NCI-H2029 treated with DMSO at 0.1 percent for 48 hours (cell line): ENCODE measurements at regions not wholly inside any gene's neighbourhood (a gene's known extent, or its start where the extent isn't known, plus 50 kb on each side); places are given as distances from the start of the nearest gene placed in this dataset.
"Not testable (repeated sequence)": the region's sequence is repeated elsewhere in the genome, so short reads cannot be mapped to it uniquely, and the experiment has no call there.

Source experiments
- DNase-seq: peaks from one replicate; lab custom pipeline; 2025; lab: John Stamatoyannopoulos, UW

DNA sequence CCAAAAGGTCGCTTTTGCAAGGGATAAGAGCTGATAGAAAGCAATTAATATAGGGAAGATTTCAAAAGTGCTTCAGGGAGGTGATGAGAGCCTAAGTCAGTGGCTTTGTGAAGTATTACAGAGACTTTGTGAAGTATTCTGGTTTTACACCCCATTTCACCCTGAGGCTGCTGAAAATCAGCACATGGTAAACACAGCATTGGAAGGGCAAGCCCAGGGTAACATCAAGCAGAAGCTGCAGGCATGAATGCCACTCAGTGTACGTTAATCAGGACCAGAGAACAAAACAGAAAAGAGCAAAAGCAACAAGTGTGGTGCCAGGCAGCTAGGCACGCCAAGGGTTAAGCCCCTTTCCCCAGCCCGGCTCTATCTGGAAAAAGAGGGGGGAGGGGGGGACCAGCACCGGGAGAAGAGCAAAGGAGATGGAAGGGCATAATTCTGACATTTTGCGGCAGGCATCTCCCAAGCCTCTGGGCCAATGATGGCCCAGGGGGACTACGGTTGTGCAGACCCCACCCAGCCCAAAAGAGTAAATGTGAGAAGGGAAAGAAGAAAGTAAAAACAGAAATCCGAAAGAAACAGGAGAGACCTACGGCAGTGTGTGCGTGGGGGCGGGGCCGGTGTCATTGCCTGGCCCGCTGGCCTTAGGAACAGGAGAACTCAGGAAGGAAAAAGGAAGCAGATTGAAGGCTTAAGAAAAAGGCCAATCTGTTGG is 58.9 kb downstream of the DHRS2 start:
- DNase-seq = no peak

DNA sequence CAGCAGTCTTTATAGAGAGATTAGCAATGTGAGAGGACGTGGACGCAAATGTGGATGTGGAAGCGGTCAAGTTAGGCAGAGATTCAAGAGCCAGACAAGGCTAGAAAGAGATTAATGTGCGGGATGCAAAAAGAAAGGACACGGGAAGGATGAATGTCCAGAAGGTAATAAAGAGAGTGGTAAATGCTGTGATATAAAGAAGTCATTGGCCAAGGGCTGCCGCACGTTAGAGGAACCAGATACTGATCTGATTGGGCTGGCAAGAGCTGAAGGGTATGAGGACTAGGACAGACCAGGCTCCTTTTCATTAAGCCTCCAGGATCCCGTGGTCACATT is 59.5 kb downstream of the DHRS2 start:
- no peak for DNase-seq

- no peak for DNase-seq
Measured at GRCh38 chr14:23696701-23697239, 60.6 kb downstream of the DHRS2 start.

DNA sequence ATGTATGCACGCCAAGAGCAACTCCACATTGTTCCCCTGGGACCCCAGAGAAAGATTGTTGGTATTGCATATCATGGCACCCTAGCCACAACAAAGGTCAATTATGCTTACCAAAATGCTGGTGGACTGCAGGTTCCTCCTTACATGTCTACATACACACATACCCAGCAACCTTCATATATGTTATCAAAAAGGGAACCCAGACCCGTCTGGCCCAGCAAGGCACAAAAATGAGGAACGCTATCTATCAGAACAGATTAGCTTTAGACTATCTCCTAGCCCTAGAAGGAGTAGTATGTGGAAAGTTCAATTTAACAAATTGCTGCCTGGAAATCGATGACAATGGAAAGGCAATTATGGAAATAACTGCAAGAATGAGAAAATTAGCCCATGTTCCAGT is 61.5 kb downstream of the DHRS2 start:
- DNase-seq = no peak

DNA sequence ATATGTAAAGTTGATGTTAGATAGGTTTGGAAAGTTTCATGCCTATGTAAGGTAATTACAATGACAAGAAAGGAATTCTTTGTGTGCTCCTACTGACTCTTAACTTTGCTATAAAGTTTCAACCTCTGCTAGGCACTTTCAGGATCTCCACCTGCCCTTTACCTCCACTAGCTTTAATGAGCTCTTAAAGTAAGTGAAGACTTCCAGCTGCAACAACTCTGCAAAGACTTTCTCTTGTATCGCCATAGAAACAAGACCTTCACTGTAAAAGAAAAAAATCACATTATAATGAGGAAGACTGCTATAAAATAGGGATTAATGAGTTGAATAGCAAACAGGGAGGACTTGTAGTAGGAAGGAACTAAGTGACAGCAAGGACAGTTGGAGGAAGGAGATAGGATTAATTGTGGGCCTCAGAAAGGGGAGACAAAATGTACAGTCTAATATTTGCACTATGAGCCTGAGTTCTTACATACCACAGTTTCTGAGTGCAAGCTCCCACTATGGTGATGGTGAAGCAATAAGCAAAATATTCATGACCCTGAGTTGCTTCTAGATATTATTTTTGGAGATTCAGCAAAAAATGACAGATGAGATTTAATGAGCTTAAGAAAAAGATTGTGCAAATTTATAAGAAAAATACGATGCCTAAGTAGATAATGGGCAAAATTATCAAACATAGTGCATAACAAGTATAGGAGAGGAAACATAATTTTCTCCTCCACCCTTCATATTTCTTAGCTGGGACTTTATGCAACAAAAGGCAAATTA is 66.7 kb downstream of the DHRS2 start:
- no peak for DNase-seq

DNA sequence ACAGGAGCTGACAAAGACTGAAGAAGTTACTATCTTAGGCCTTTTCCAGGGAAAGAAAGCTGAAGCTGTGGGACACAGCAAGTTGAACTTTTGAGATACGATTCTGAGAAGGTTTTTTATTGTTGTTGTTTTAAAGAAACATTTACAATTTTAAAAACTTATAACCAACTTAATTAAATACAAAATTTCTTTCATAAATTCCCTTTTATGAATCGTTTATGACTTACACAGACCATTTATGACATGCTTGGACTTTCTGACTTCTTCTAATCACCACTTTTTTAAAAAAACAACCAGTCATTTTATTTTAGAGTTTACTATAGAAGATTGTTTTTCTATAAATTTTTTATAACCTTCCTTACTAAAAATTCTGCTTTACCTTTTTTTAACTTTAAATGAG is 68.7 kb downstream of the DHRS2 start:
- no peak for DNase-seq

- no peak for DNase-seq
Measured at GRCh38 chr14:23707415-23707814, 71.3 kb downstream of the DHRS2 start.

DNA sequence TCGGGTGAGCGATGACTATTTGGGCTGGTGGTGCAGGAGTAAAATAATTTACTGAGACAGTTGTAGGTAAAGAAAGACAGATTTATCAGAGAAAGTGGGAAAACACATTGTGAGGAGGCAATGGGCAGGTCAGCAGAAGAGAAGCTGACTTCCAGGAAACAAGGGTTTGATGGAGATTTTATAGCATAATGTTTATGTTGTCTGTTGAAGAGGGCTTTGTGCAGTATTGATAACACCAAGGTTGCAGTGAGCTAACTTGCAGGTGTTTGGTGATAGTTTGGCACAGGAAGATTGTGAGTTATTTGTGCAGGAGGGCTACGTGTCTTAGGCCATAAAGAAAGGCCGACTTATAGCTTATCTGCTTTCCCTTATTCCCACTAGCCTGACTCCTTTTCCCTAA is 72.2 kb downstream of the DHRS2 start:
- no peak for DNase-seq

DNA sequence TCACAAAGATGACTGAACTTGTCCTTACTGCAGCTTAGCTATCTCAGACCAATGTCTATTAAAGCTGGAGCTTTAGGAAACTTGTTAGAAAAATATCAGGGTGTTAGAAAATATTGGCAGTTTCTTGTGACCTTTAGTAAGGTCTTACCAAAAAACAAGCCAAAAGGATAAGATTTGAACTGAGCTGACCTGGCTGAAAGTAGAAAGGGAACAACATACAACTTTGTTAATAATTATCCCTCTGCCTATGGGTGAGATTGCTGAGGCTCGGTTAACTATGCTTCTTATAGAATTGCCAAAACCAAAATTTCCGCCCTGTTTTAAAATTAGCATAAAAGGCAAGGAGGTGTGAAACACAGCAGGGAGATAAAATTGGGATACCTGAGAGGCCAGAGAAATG is 73.8 kb downstream of the DHRS2 start:
- no peak for DNase-seq

- no peak for DNase-seq
Measured at GRCh38 chr14:23712287-23712686, 76.1 kb downstream of the DHRS2 start.

DNA sequence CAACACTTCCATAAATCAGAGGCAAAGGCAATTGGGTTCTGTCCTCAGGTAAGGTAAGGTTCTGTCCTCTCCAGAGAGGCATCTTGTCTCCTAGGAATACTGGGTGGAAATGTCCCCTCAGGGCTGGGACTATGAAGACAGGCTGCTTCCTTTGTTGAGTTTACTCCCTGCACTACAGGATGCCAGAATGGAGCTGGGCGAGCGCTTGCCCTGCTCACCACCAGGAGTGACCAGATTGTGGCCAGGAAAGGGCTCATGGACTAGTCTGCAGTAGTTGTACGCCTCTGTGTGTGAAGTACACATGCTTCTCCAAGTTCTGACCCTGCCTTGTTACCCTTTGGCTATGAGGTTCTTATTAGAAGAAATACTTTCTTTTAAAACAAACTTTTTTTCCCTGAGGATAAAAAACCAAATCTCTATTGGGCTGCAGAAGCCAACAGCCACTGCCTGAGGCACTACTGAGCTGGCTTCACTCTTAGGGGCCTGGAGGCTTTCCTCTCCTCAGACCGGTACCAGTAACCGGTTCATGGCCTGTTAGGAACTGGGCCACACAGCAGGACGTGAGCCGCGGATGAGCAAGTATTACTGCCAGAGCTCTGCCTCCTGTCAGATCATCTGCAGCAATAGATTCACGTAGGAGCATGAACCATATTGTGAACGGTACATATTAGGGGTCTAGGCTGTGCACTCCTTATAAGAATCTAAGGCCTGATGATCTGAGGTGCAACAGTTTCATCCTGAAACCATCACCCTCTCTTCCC is 83.2 kb downstream of the DHRS2 start:
- no peak for DNase-seq

- DNase-seq = no peak
Measured at GRCh38 chr14:23722675-23723074, 86.5 kb downstream of the DHRS2 start.

DNA sequence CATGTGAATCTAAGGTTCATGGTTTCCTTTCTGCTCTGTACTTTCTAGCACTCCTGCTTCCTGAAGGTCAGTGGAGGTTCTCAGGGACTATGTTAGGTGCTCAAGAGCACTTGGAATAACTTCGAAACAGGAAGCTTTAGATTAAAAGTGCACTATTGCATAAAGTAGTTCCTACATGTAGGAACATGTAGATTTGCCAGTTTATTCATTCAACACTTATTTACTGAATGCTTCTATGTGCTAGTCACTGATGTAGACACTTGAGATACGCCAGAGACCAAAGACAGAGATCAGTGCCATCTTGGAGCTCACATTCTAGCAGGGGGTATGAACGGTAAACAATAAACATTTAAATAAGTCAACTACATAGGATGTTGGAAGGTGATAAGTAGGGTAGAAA is 87.7 kb downstream of the DHRS2 start:
- no peak for DNase-seq

DNA sequence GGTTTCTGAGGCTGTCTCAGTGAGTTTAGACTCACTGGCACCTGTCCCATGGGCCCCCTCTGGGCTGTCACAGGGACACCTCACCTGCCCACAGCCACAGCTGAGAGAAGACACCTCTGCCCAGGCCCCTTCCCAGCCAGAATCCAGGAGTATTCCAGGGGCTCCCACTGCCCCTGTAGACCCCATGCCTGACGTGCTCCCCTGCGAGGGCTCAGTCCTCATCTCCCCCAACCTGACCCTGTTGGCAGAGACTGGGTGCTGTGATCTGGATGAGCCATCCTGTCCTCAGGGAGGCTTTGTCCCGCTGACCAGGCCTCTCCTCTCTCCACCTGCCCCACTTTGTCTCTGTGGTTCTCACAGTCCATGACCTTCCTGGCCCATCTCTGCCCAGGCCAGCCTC is 89.4 kb downstream of the DHRS2 start:
- DNase-seq = no peak

GRCh38 chr14:23725980-23726710 is 90.0 kb downstream of the DHRS2 start:
- DNase-seq = no peak

- no peak for DNase-seq
Measured at GRCh38 chr14:23727566-23728335, 91.6 kb downstream of the DHRS2 start.

GRCh38 chr14:23728791-23729190 is 92.6 kb downstream of the DHRS2 start:
- no peak for DNase-seq

DNA sequence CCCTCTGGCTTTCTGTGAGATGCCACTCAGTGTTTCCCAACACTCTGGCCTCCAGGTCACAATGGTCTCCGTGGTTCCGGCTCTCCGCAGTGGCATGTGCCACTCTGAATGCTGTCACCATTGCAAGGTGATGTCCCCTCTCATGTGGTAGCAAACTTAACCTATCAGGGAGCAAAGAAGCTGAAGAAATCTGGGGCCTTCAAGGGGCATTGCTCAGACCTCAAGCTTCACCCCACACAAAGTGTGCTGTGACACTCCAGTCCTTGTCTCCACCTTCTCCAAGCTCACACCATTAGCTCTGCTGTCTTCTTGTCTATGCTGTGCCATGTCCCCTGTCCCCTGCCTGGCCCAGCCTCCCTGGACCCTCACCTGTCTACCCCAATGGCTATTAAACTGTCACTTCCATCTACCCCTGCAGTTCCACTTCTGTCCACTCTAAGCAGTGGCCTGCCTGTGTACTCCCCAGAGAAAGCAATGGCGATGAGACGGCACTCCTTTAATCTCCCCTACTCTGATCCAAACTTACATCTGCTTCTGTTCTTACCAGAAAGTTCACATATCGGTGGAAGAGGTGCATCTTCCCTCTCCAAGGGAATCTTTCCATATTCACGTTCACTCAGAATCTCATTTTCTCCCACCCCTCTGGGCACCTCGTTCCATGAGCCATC is 93.7 kb downstream of the DHRS2 start:
- no peak for DNase-seq

GRCh38 chr14:23735394-23735793 is 99.2 kb downstream of the DHRS2 start:
- DNase-seq = no peak

GRCh38 chr14:23744368-23744767 is 108.2 kb downstream of the DHRS2 start:
- DNase-seq = not testable (repeated sequence)

DNA sequence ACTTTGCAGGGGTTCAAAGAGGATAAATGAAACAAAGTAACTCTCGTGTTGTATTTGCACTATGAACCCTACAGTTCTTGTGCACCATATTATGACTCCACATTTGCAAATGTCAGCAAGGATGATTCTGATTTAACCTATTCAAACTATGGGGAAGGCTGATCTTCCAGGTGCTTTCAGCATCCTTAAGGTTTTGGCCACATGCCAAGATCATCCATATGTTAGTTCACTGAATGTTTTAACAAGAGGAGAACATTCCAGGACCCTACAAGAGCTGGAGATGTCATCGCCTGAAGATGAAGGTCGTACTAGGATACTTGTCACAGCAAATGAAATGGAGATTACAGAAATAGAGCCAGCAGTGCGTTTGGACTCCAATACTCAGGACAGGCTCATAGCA is 114.2 kb downstream of the DHRS2 start:
- DNase-seq = no peak
